GM12878 (cell line): ENCODE measurements at regions not wholly inside any gene's neighbourhood (a gene's known extent, or its start where the extent isn't known, plus 50 kb on each side); places are given as distances from the start of the nearest gene placed in this dataset.
A peak's percentile ranks its signal among the peaks of the same experiment; 100 is the strongest.

Experiments
- ATAC-seq: fragments of 200-7000 bp; cut with Tn5 transposase; 3 replicates; pipeline ENCODE4 v1.9.1; 2020; ENCODE audit warnings: mild to moderate bottlenecking, moderate library complexity
- BruUV-seq: library from RNA; stranded (reverse); fragments of 400-500 nt; replicated peaks from 2 replicates; lab custom pipeline; 2021; lab: Mats Ljungman, UMichigan
- CTCF ChIA-PET: fragments of 300-600 bp; sonication (Branson Sonifier 250); formaldehyde crosslinking; extraction: SDS; loops from one replicate; lab custom pipeline; 2021; ENCODE audit warnings: inconsistent platforms; lab: Yijun Ruan, JAX
- POLR2A ChIA-PET: fragments of 350-600 bp; formaldehyde crosslinking; extraction: SDS; loops from one replicate; lab custom pipeline; 2021; ENCODE audit warnings: inconsistent platforms; lab: Charles Lee
- RAD21 ChIA-PET: fragments of 300-600 bp; sonication (Branson Sonifier 250); formaldehyde crosslinking; loops from one replicate; lab custom pipeline; 2023; ENCODE audit warnings: antibody characterized with exemption; ENCODE audit not compliant: unreplicated experiment; lab: Charles Lee
- SMC1A ChIA-PET: fragments of 300-600 bp; sonication (Branson Sonifier 250); formaldehyde crosslinking; loops from one replicate; lab custom pipeline; 2023; ENCODE audit not compliant: unreplicated experiment, uncharacterized antibody; lab: Charles Lee
- DNase-seq: peaks from one replicate; pipeline ENCODE4 v3.0.0-alpha.2; 2011; ENCODE audit warnings: low read depth, low spot score
- FAIRE-seq: peaks from 3 replicates; lab custom pipeline; 2011; peaks lifted over from hg19 to GRCh38; lab: Jason Lieb, UNC
- H2AFZ ChIP-seq: 2 replicates; pipeline ENCODE4 v1.6.0; 2011; ENCODE audit warnings: low read depth, low read length, control low read depth; ENCODE audit not compliant: control insufficient read depth
- H3K27ac ChIP-seq: 2 replicates; pipeline ENCODE4 v1.5.1; 2011; ENCODE audit warnings: control low read depth; ENCODE audit not compliant: control insufficient read depth, insufficient read depth
- H3K27me3 ChIP-seq, 2 experiments: replicated peaks in 1 of 2; 2 replicates each; pipeline versions ENCODE4 v1.6.0 to v1.6.1; 2011; ENCODE audit warnings: low read length in 1 of 2; ENCODE audit not compliant: control insufficient read depth in 2 of 2, insufficient read depth in 2 of 2
- H3K36me3 ChIP-seq, 2 experiments: 2 replicates each; pipeline ENCODE4 v1.5.1; 2011; ENCODE audit warnings: low read length in 1 of 2; ENCODE audit not compliant: control insufficient read depth in 2 of 2, insufficient read depth in 2 of 2
- H3K4me1 ChIP-seq: 2 replicates; pipeline ENCODE4 v1.6.1; 2011; ENCODE audit warnings: mild to moderate bottlenecking, low read length, moderate library complexity, mixed read lengths; ENCODE audit not compliant: control insufficient read depth, insufficient read depth
- H3K4me2 ChIP-seq: 2 replicates; pipeline ENCODE4 v1.6.0; 2011; ENCODE audit warnings: control low read depth; ENCODE audit not compliant: control insufficient read depth, insufficient read depth
- H3K4me3 ChIP-seq: fragments of 200-600 bp; sonication (generic); 2 replicates; pipeline ENCODE4 v1.5.1; 2016
- H3K79me2 ChIP-seq: 2 replicates; pipeline ENCODE4 v1.6.0; 2011; ENCODE audit warnings: low read length; ENCODE audit not compliant: control insufficient read depth, insufficient read depth
- H3K9ac ChIP-seq: 2 replicates; pipeline ENCODE4 v1.8.0; 2011; ENCODE audit warnings: low read length, control low read depth, mixed read lengths; ENCODE audit not compliant: control insufficient read depth, insufficient read depth
- H3K9me3 ChIP-seq: replicated peaks from 3 replicates; pipeline ENCODE4 v1.5.1; 2011; ENCODE audit warnings: mild to moderate bottlenecking, low read length; ENCODE audit not compliant: control insufficient read depth, insufficient read depth
- H4K20me1 ChIP-seq: 2 replicates; pipeline ENCODE4 v1.6.0; 2011; ENCODE audit not compliant: control insufficient read depth, insufficient read depth
- CEBPB ChIP-seq, 2 experiments: fragments of 150-350 bp in 1 of 2; IDR thresholded peaks; 2 replicates each; pipeline ENCODE4 v1.6.1; 2012 to 2014; ENCODE audit warnings: low read depth in 2 of 2, low read length in 2 of 2, borderline replicate concordance in 1 of 2, inconsistent platforms in 1 of 2
- CTCF ChIP-seq, 3 experiments: IDR thresholded peaks in 2 of 3; conservative IDR thresholded peaks in 1 of 3; 2 replicates each; pipeline ENCODE4 v1.5.1; 2011; ENCODE audit warnings: low read depth in 3 of 3, low read length in 3 of 3, mild to moderate bottlenecking in 3 of 3, control low read depth in 2 of 3, moderate library complexity in 2 of 3, inconsistent platforms in 1 of 3, mixed read lengths in 1 of 3; ENCODE audit not compliant: control insufficient read depth in 2 of 3, insufficient read depth in 1 of 3; ENCODE audit errors: extremely low read depth in 1 of 3
- CUX1 ChIP-seq: IDR thresholded peaks from 2 replicates; pipeline ENCODE4 v1.6.1; 2012; ENCODE audit warnings: improper control_type of control experiment, low read depth, low read length; ENCODE audit not compliant: insufficient replicate concordance
- ETV6 ChIP-seq, 2 experiments: fragments of 450-650 bp in 1 of 2; IDR thresholded peaks in 1 of 2; conservative IDR thresholded peaks in 1 of 2; 2 replicates each; pipeline ENCODE4 v1.6.1; 2014; ENCODE audit warnings: antibody characterized with exemption in 1 of 2, borderline replicate concordance in 1 of 2, low read depth in 1 of 2, mild to moderate bottlenecking in 1 of 2, moderate library complexity in 1 of 2
- FOXK2 ChIP-seq: fragments of 450-650 bp; IDR thresholded peaks from 2 replicates; pipeline ENCODE4 v1.6.1; 2017; ENCODE audit warnings: mild to moderate bottlenecking, moderate library complexity
- IKZF2 ChIP-seq, 2 experiments: fragments of 450-650 bp; IDR thresholded peaks; 2 replicates each; pipeline ENCODE4 v1.6.1; 2017; ENCODE audit warnings: mild to moderate bottlenecking in 2 of 2, moderate library complexity in 2 of 2
- MTA3 ChIP-seq: IDR thresholded peaks from 2 replicates; pipeline ENCODE4 v1.6.1; 2012; ENCODE audit warnings: low read length, inconsistent platforms, borderline replicate concordance
- RELA ChIP-seq: fragments of 450-650 bp; IDR thresholded peaks from 2 replicates; pipeline ENCODE4 v1.8.0; 2014; ENCODE audit warnings: borderline replicate concordance; ENCODE audit not compliant: partially characterized antibody
- SUZ12 ChIP-seq: fragments of 200-600 bp; sonication (generic); IDR thresholded peaks from one replicate; pipeline ENCODE4 v1.6.1; 2018; ENCODE audit warnings: antibody characterized with exemption, mild to moderate bottlenecking; ENCODE audit not compliant: unreplicated experiment
- TAF1 ChIP-seq: IDR thresholded peaks from 2 replicates; pipeline ENCODE4 v1.6.1; 2011; ENCODE audit warnings: mild to moderate bottlenecking, low read depth, low read length, borderline replicate concordance
- USF2 ChIP-seq: IDR thresholded peaks from 2 replicates; pipeline ENCODE4 v1.6.1; 2011; ENCODE audit warnings: low read depth, low read length, improper control_type of control experiment, borderline replicate concordance
- ZNF687 ChIP-seq: fragments of 450-650 bp; IDR thresholded peaks from 2 replicates; pipeline ENCODE4 v1.6.1; 2017; ENCODE audit warnings: mild to moderate bottlenecking, moderate library complexity
- in situ Hi-C: fragments of 300-500 bp; cut with MboI; formaldehyde crosslinking; loops from 9 replicates; pipeline ENCODE4 v1.14.3; 2018; ENCODE audit warnings: mixed read lengths
- intact Hi-C: fragments of 100-400 bp; cut with micrococcal nuclease; formaldehyde crosslinking; loops from one replicate; pipeline ENCODE4 v1.14.2; 2022; ENCODE audit not compliant: unreplicated experiment

GRCh38 chr4:170888660-170889059 lies 798.9 kb upstream of the AADAT start:
- H3K27me3 ChIP-seq: no peaks in the 10 kb centered on the region
- H3K9ac ChIP-seq: no peak overlapping the region
- no peak overlapping the region for H3K27ac ChIP-seq
- H3K4me3 ChIP-seq: no peak overlapping the region
- no peaks in the 10 kb centered on the region for H3K4me1 ChIP-seq
- RAD21 ChIA-PET: no interaction called here
- H3K36me3 ChIP-seq: no peaks in the 10 kb centered on the region
- CTCF ChIA-PET: no interaction called here
- SMC1A ChIA-PET: interaction anchor here (0.8 kb wide), 1 partner anchor 30 kb away, joined by 3 read pairs; no protein-coding TSS in a partner anchor
- intact Hi-C loops: no loop called here
- in situ Hi-C loops: no loop called here
- H3K9me3 ChIP-seq: no peaks in the 10 kb centered on the region; the same call in 2 of the 3 replicates
- DNase-seq (no peak), FAIRE-seq (no peak), ATAC-seq (peak; percentile 33; the same call in 2 of the 3 replicates)
- H3K4me2 ChIP-seq: no peak overlapping the region
- no peaks in the 10 kb centered on the region for H4K20me1 ChIP-seq
- H2AFZ ChIP-seq: no peak overlapping the region
- POLR2A ChIA-PET: no interaction called here
- BruUV-seq: no TSS peak
- no peaks in the 10 kb centered on the region for H3K79me2 ChIP-seq
- TF ChIP-seq CUX1: no peak
- no peak for TF ChIP-seq CTCF (IDR thresholded peaks at IDR 0.05 in 2 of 3, conservative IDR thresholded peaks at IDR 0.05 in 1 of 3; ENCODE audit: control insufficient read depth in 2 of 3, extremely low read depth in 1 of 3, insufficient read depth in 1 of 3, low read depth in 3 of 3, low read length in 3 of 3)
- no peak for TF ChIP-seq USF2
- TF ChIP-seq FOXK2: no peak
- TF ChIP-seq IKZF2 (IDR thresholded peaks at IDR 0.05): no peak
- TF ChIP-seq CEBPB (IDR thresholded peaks at IDR 0.05; ENCODE audit: borderline replicate concordance in 1 of 2, low read depth in 2 of 2, low read length in 2 of 2): no peak
- TF ChIP-seq ZNF687: no peak
- TF ChIP-seq SUZ12: no peak
- no peak for TF ChIP-seq TAF1
- no peak for TF ChIP-seq MTA3
- no peak for TF ChIP-seq ETV6 (conservative IDR thresholded peaks at IDR 0.05 in 1 of 2, IDR thresholded peaks at IDR 0.05 in 1 of 2; ENCODE audit: borderline replicate concordance in 1 of 2, low read depth in 1 of 2)
- no peak for TF ChIP-seq RELA
